ENCODE measurements at regions not wholly inside any gene's neighbourhood (a gene's known extent, or its start where the extent isn't known, plus 50 kb on each side); places are given as distances from the start of the nearest gene placed in this dataset.

- H3K14ac ChIP-seq (ENCODE audit: insufficient read length), result no peak overlapping the region
- no peak overlapping the region for H3K18ac ChIP-seq (ENCODE audit: extremely low read depth, low read length)
- no peak overlapping the region for H3K4ac ChIP-seq (replicated peaks; ENCODE audit: insufficient read length, low read depth, low read length)
- H3K56ac ChIP-seq (replicated peaks; ENCODE audit: insufficient read length, low read depth, low read length), result no peak overlapping the region
- no peak overlapping the region for H3K4me2 ChIP-seq (ENCODE audit: insufficient read depth in 1 of 2, low read depth in 2 of 2, low read length in 2 of 2)
- no peaks in the 10 kb centered on the region for H3K79me1 ChIP-seq (ENCODE audit: low read depth, low read length)
- H3K9me3 ChIP-seq (ENCODE audit: insufficient read depth in 2 of 2, low read depth in 1 of 2, low read length in 1 of 2), result peaks cover 3 to 5% of the 10 kb centered on the region in 2 experiments; a peak in 1 of 4 replicates
- no peak overlapping the region for H2AK5ac ChIP-seq (ENCODE audit: low read depth, low read length)
- no peaks in the 10 kb centered on the region for H3K4me1 ChIP-seq (replicated peaks in 1 of 4; ENCODE audit: control insufficient read depth in 3 of 4, insufficient read depth in 4 of 4, low read length in 3 of 4)
- H2BK15ac ChIP-seq (ENCODE audit: low read length), result no peak overlapping the region
- H3K23ac ChIP-seq (ENCODE audit: insufficient read length), result no peak overlapping the region
- WGBS, 2 experiments (ENCODE audit: extremely low coverage in 1 of 2, insufficient coverage in 1 of 2, insufficient read length in 1 of 2, insufficient replicate concordance in 2 of 2, low coverage in 1 of 2, low lambda C conversion rate in 2 of 2, missing lambda C conversion rate in 1 of 2), result 92% methylated on average over 3 of the region's 3 CpGs; no CpG with 5 or more reads in 1 of the 2 experiments
- H2BK5ac ChIP-seq (ENCODE audit: low read depth, low read length), result no peak overlapping the region
- H4K91ac ChIP-seq (replicated peaks; ENCODE audit: insufficient read length, low read length), result no peak overlapping the region
- H4K20me1 ChIP-seq (replicated peaks in 1 of 2; ENCODE audit: control insufficient read depth in 1 of 2, insufficient read depth in 2 of 2, low read length in 2 of 2), result no peaks in the 10 kb centered on the region
- no peak overlapping the region for H3K27ac ChIP-seq (ENCODE audit: low read depth, low read length)
- H2AFZ ChIP-seq (ENCODE audit: low read length), result no peak overlapping the region
- POLR2A ChIA-PET (ENCODE audit: partially characterized antibody), result no interaction called here
- no peak for DNase-seq (ENCODE audit: low read depth in 1 of 2, low spot score in 2 of 2)
- no peak overlapping the region for H4K5ac ChIP-seq (ENCODE audit: insufficient read length, low read depth, low read length)
- no peaks in the 10 kb centered on the region; a peak in 1 of 4 replicates for H3K79me2 ChIP-seq (ENCODE audit: control insufficient read depth in 1 of 2, insufficient read depth in 2 of 2, low read length in 2 of 2)
- H3K4me3 ChIP-seq (ENCODE audit: extremely low read depth in 1 of 4, insufficient read depth in 2 of 4, low read depth in 3 of 4, low read length in 4 of 4), result no peak overlapping the region
- H3K9ac ChIP-seq (replicated peaks in 1 of 4; ENCODE audit: extremely low read depth in 1 of 4, low read depth in 3 of 4, low read length in 3 of 4), result no peak overlapping the region
- TF ChIP-seq USF2 (IDR thresholded peaks at IDR 0.05; ENCODE audit: low read length) (no peak), ASH2L (IDR thresholded peaks at IDR 0.05; ENCODE audit: low read length) (no peak), SIX5 (IDR thresholded peaks at IDR 0.05; ENCODE audit: low read depth, low read length) (no peak), JUN (IDR thresholded peaks at IDR 0.05; ENCODE audit: low read depth, low read length) (no peak), NANOG (IDR thresholded peaks at IDR 0.05; ENCODE audit: insufficient read depth, low read depth, low read length, poor library complexity, severe bottlenecking) (no peak), ATF3 (IDR thresholded peaks at IDR 0.05; ENCODE audit: insufficient read depth, low read depth, low read length) (no peak), CHD1 (IDR thresholded peaks at IDR 0.05; ENCODE audit: low read depth, low read length) (no peak), SUZ12 (IDR thresholded peaks at IDR 0.05; ENCODE audit: low read length) (no peak), SRF (IDR thresholded peaks at IDR 0.05; ENCODE audit: low read depth, low read length) (no peak), CBX5 (IDR thresholded peaks at IDR 0.05; ENCODE audit: low read depth, low read length) (no peak), JUND (IDR thresholded peaks at IDR 0.05; ENCODE audit: low read length) (no peak), PHF8 (conservative IDR thresholded peaks at IDR 0.05; ENCODE audit: low read depth, low read length) (no peak), RAD21 (IDR thresholded peaks at IDR 0.05 in 1 of 2, conservative IDR thresholded peaks at IDR 0.05 in 1 of 2; ENCODE audit: low read depth in 2 of 2, low read length in 2 of 2) (no peak)
- H3K36me3 ChIP-seq (ENCODE audit: control insufficient read depth in 2 of 4, insufficient read depth in 4 of 4, low read length in 3 of 4), result no peaks in the 10 kb centered on the region
- no peaks in the 10 kb centered on the region for H3K23me2 ChIP-seq (ENCODE audit: low read depth, low read length)
- H2BK120ac ChIP-seq (replicated peaks; ENCODE audit: low read depth, low read length), result no peak overlapping the region
- no peak overlapping the region for H2BK20ac ChIP-seq (ENCODE audit: low read length)
- H3K27me3 ChIP-seq (replicated peaks in 1 of 4; ENCODE audit: control insufficient read depth in 3 of 4, extremely low read depth in 1 of 4, insufficient read depth in 3 of 4, low read length in 3 of 4), result no peaks in the 10 kb centered on the region
- CTCF ChIA-PET (ENCODE audit: partially characterized antibody), result interaction anchor here (0.6 to 1.2 kb wide), 2 partner anchors 21 to 397 kb away, joined by 3 to 4 read pairs; no protein-coding TSS in a partner anchor
- H2BK12ac ChIP-seq (ENCODE audit: low read depth, low read length), result no peak overlapping the region
- FAIRE-seq, result no peak
- H4K8ac ChIP-seq (ENCODE audit: extremely low read depth, insufficient read depth, low read length), result no peak overlapping the region
These were observed 208.7 kb downstream of the MRPL39 start for GRCh38 chr21:25398630-25399029.
